SK-N-SH treated with all-trans-retinoic acid at 6 μM for 48 hours (cell line): ENCODE measurements at regions not wholly inside any gene's neighbourhood (a gene's known extent, or its start where the extent isn't known, plus 50 kb on each side); places are given as distances from the start of the nearest gene placed in this dataset.

Experiments
- BACH2 ChIP-seq: fragments of 250-450 bp; sonication (Bioruptor Pico); IDR thresholded peaks from 2 replicates; pipeline ENCODE4 v1.9.0; 2021; ENCODE audit warnings: mild to moderate bottlenecking, borderline replicate concordance
- CSDC2 ChIP-seq: fragments of 250-450 bp; sonication (Bioruptor Pico); IDR thresholded peaks from 2 replicates; pipeline ENCODE4 v1.5.0; 2020; ENCODE audit warnings: mild to moderate bottlenecking, moderate library complexity
- PATZ1 ChIP-seq: fragments of 250-450 bp; sonication (Bioruptor Pico); IDR thresholded peaks from 2 replicates; pipeline ENCODE4 v1.8.0; 2020; ENCODE audit warnings: mild to moderate bottlenecking, moderate library complexity, borderline replicate concordance
- RARB ChIP-seq: fragments of 250-450 bp; sonication (Bioruptor Pico); IDR thresholded peaks from 2 replicates; pipeline ENCODE4 v1.8.0; 2021; ENCODE audit warnings: mild to moderate bottlenecking, moderate library complexity
- SNAI2 ChIP-seq: fragments of 250-450 bp; sonication (Bioruptor Pico); IDR thresholded peaks from 2 replicates; pipeline ENCODE4 v1.5.0; 2020; ENCODE audit warnings: mild to moderate bottlenecking, moderate library complexity
- TOX ChIP-seq: fragments of 250-450 bp; sonication (Bioruptor Pico); IDR thresholded peaks from 2 replicates; pipeline ENCODE4 v1.8.0; 2021; ENCODE audit warnings: mild to moderate bottlenecking, moderate library complexity, borderline replicate concordance
- ZFP3 ChIP-seq: fragments of 250-450 bp; sonication (Bioruptor Pico); IDR thresholded peaks from 2 replicates; pipeline ENCODE4 v1.5.0; 2020; ENCODE audit warnings: mild to moderate bottlenecking, moderate library complexity
- ZNF565 ChIP-seq: fragments of 450-650 bp; formaldehyde crosslinking; conservative IDR thresholded peaks from 2 replicates; pipeline ENCODE4 v1.5.0; 2020; ENCODE audit warnings: low read depth, mild to moderate bottlenecking, moderate library complexity
- ZNF70 ChIP-seq: fragments of 450-650 bp; formaldehyde crosslinking; IDR thresholded peaks from 2 replicates; pipeline ENCODE4 v1.5.0; 2020; ENCODE audit warnings: mild to moderate bottlenecking, moderate library complexity
- TF ChIP-seq, protein P1 (sequence below): fragments of 250-450 bp; sonication (Bioruptor Pico); IDR thresholded peaks from 2 replicates; pipeline ENCODE4 v1.8.0; 2021; ENCODE audit warnings: low read depth, mild to moderate bottlenecking, moderate library complexity, borderline replicate concordance

- no peak for TF ChIP-seq TOX (CRISPR knock-in tag)
- no peak for TF ChIP-seq ZFP3 (CRISPR knock-in tag)
- TF ChIP-seq, protein P1, sequence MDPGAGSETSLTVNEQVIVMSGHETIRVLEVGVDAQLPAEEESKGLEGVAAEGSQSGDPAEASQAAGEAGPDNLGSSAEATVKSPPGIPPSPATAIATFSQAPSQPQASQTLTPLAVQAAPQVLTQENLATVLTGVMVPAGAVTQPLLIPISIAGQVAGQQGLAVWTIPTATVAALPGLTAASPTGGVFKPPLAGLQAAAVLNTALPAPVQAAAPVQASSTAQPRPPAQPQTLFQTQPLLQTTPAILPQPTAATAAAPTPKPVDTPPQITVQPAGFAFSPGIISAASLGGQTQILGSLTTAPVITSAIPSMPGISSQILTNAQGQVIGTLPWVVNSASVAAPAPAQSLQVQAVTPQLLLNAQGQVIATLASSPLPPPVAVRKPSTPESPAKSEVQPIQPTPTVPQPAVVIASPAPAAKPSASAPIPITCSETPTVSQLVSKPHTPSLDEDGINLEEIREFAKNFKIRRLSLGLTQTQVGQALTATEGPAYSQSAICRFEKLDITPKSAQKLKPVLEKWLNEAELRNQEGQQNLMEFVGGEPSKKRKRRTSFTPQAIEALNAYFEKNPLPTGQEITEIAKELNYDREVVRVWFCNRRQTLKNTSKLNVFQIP (CRISPR knock-in tag) = no peak
- no peak for TF ChIP-seq ZNF70 (CRISPR knock-in tag)
- no peak for TF ChIP-seq ZNF565 (CRISPR knock-in tag)
- TF ChIP-seq BACH2 = no peak
- TF ChIP-seq PATZ1 (CRISPR knock-in tag) = no peak
- no peak for TF ChIP-seq SNAI2
- no peak for TF ChIP-seq CSDC2 (CRISPR knock-in tag)
- no peak for TF ChIP-seq RARB (CRISPR knock-in tag)
These were observed 320.1 kb downstream of the ZNF621 start for GRCh38 chr3:40844896-40845295.
